CD4-positive, alpha-beta T cell (primary cell): ENCODE measurements at regions not wholly inside any gene's neighbourhood (a gene's known extent, or its start where the extent isn't known, plus 50 kb on each side); places are given as distances from the start of the nearest gene placed in this dataset.
A peak's percentile ranks its signal among the peaks of the same experiment; 100 is the strongest.

Source experiments
- ATAC-seq: fragments of 200-7000 bp; cut with Tn5 transposase; one replicate; pipeline ENCODE4 v1.10.0; 2022; ENCODE audit warnings: mild to moderate bottlenecking; ENCODE audit not compliant: poor library complexity
- CTCF ChIA-PET: fragments of 350-600 bp; sonication (Branson Sonifier 250); formaldehyde crosslinking; loops from one replicate; lab custom pipeline; 2021; ENCODE audit warnings: antibody characterized with exemption, inconsistent platforms; lab: Charles Lee
- POLR2A ChIA-PET: fragments of 350-600 bp; sonication (Branson Sonifier 250); formaldehyde crosslinking; loops from one replicate; lab custom pipeline; 2021; ENCODE audit warnings: antibody characterized with exemption, inconsistent platforms; lab: Charles Lee
- DNase-seq, 14 experiments: peaks; one replicate each; pipeline ENCODE4 v3.0.0-alpha.2; 2013 to 2020; ENCODE audit warnings: mixed read lengths in 2 of 14
- H3K27ac ChIP-seq, 2 donors: one replicate each; pipeline versions ENCODE4 v1.5.1 to v1.7.0; 2013; ENCODE audit warnings: low read length in 2 of 2, low read depth in 1 of 2, mild to moderate bottlenecking in 1 of 2
- H3K27me3 ChIP-seq, 2 experiments: 1 replicate in 1 of 2; 2 replicates in 1 of 2; pipeline versions ENCODE4 v1.6.1 to v1.7.0; 2013; ENCODE audit warnings: low read length in 2 of 2, control low read depth in 1 of 2, mild to moderate bottlenecking in 1 of 2, moderate library complexity in 1 of 2; ENCODE audit not compliant: insufficient read depth in 2 of 2, control insufficient read depth in 1 of 2
- H3K36me3 ChIP-seq: one replicate; pipeline ENCODE4 v1.6.1; 2013; ENCODE audit warnings: low read length, control low read depth; ENCODE audit not compliant: insufficient read depth
- H3K4me1 ChIP-seq: one replicate; pipeline ENCODE4 v1.6.1; 2013; ENCODE audit warnings: low read length, control low read depth; ENCODE audit not compliant: insufficient read depth
- H3K4me3 ChIP-seq: one replicate; pipeline ENCODE4 v1.5.1; 2013; ENCODE audit warnings: mild to moderate bottlenecking, low read length, moderate library complexity
- H3K9me3 ChIP-seq, 2 experiments: 1 replicate in 1 of 2; 2 replicates in 1 of 2; pipeline versions ENCODE4 v1.6.1 to v1.7.0; 2013; ENCODE audit warnings: low read length in 2 of 2, mild to moderate bottlenecking in 2 of 2, control low read depth in 1 of 2, moderate library complexity in 1 of 2; ENCODE audit not compliant: control insufficient read depth in 1 of 2, insufficient read depth in 1 of 2
- H3K27ac Mint-ChIP-seq: one replicate; pipeline ENCODE4 v1.8.0; 2020; ENCODE audit warnings: mixed read lengths
- H3K27me3 Mint-ChIP-seq: one replicate; pipeline ENCODE4 v1.8.0; 2021; ENCODE audit warnings: mixed read lengths
- H3K36me3 Mint-ChIP-seq: one replicate; pipeline ENCODE4 v1.8.0; 2021; ENCODE audit warnings: low read depth, mixed read lengths
- H3K4me1 Mint-ChIP-seq: one replicate; pipeline ENCODE4 v1.8.0; 2021; ENCODE audit warnings: low read depth, mixed read lengths
- H3K4me3 Mint-ChIP-seq: one replicate; pipeline ENCODE4 v1.8.0; 2020; ENCODE audit warnings: mild to moderate bottlenecking, mixed read lengths
- H3K9me3 Mint-ChIP-seq: one replicate; pipeline ENCODE4 v1.8.0; 2020; ENCODE audit warnings: mixed read lengths
- CTCF ChIP-seq: fragments of 200-600 bp; IDR thresholded peaks from one replicate; pipeline ENCODE4 v1.8.0; 2022; ENCODE audit warnings: antibody characterized with exemption, mild to moderate bottlenecking
- intact Hi-C, 2 experiments: fragments of 100-400 bp; cut with DNase I in 1 of 2; cut with micrococcal nuclease in 1 of 2; formaldehyde crosslinking; loops; one replicate each; pipeline versions ENCODE4 v1.15.1 to v1.9.0; 2023 to 2025; cut with DNase I, micrococcal nuclease

- Mint-ChIP-seq H3K4me3 (no peak overlapping the region), H3K4me1 (no peaks in the 10 kb centered on the region), H3K36me3 (no peaks in the 10 kb centered on the region), H3K9me3 (no peaks in the 10 kb centered on the region), H3K27ac (no peak overlapping the region), H3K27me3 (no peaks in the 10 kb centered on the region)
- POLR2A ChIA-PET: interaction anchor here (0.6 to 0.7 kb wide), 2 partner anchors 44 to 381 kb away, joined by 3 read pairs; no protein-coding TSS in a partner anchor
- DNase-seq: no peak
- Histone ChIP-seq H3K27me3 (no peaks in the 10 kb centered on the region), H3K27ac (no peak overlapping the region), H3K4me1 (no peaks in the 10 kb centered on the region), H3K36me3 (no peaks in the 10 kb centered on the region), H3K9me3 (no peaks in the 10 kb centered on the region), H3K4me3 (no peak overlapping the region)
- TF ChIP-seq CTCF: no peak
- no peak for ATAC-seq
- intact Hi-C loops: no loop called here
- CTCF ChIA-PET: no interaction called here
Measured at GRCh38 chr4:15366721-15367120, 61.1 kb upstream of the C1QTNF7 start.

- no peaks in the 10 kb centered on the region for H3K27me3 Mint-ChIP-seq
- H3K4me3 Mint-ChIP-seq: no peak overlapping the region
- no peaks in the 10 kb centered on the region for H3K36me3 Mint-ChIP-seq
- Histone ChIP-seq H3K27ac (no peak overlapping the region), H3K9me3 (no peaks in the 10 kb centered on the region), H3K27me3 (no peaks in the 10 kb centered on the region), H3K36me3 (no peaks in the 10 kb centered on the region), H3K4me1 (no peaks in the 10 kb centered on the region), H3K4me3 (no peak overlapping the region)
- no peaks in the 10 kb centered on the region for H3K9me3 Mint-ChIP-seq
- intact Hi-C loops: no loop called here
- no peak for TF ChIP-seq CTCF
- H3K27ac Mint-ChIP-seq: no peak overlapping the region
- no peak for ATAC-seq
- H3K4me1 Mint-ChIP-seq: no peaks in the 10 kb centered on the region
- peak in 1 of 14 experiments; percentile 7 for DNase-seq
- POLR2A ChIA-PET: no interaction called here
- CTCF ChIA-PET: no interaction called here
Measured at GRCh38 chr4:15368856-15369255, 59.0 kb upstream of the C1QTNF7 start.

GRCh38 chr4:15370296-15370695 lies 57.5 kb upstream of the C1QTNF7 start:
- intact Hi-C loops: no loop called here

More at GRCh38 chr4:15370296-15370695, 57.5 kb upstream of the C1QTNF7 start:
- no peaks in the 10 kb centered on the region for H3K36me3 Mint-ChIP-seq
- Histone ChIP-seq H3K36me3 (no peaks in the 10 kb centered on the region), H3K4me3 (no peak overlapping the region), H3K9me3 (no peaks in the 10 kb centered on the region), H3K27me3 (no peaks in the 10 kb centered on the region), H3K27ac (no peak overlapping the region), H3K4me1 (no peaks in the 10 kb centered on the region)
- H3K4me3 Mint-ChIP-seq: no peak overlapping the region
- H3K4me1 Mint-ChIP-seq: no peaks in the 10 kb centered on the region
- H3K27me3 Mint-ChIP-seq: no peaks in the 10 kb centered on the region
- no peaks in the 10 kb centered on the region for H3K9me3 Mint-ChIP-seq
- H3K27ac Mint-ChIP-seq: no peak overlapping the region
- ATAC-seq (no peak), DNase-seq (no peak)
- ChIA-PET CTCF (no interaction called here), POLR2A (no interaction called here)
- no peak for TF ChIP-seq CTCF
